SJSA1 (cell line): ENCODE measurements at regions not wholly inside any gene's neighbourhood (a gene's known extent, or its start where the extent isn't known, plus 50 kb on each side); places are given as distances from the start of the nearest gene placed in this dataset.

Experiments used
- DNase-seq, 2 experiments: peaks; one replicate each; pipeline ENCODE4 v3.0.0-alpha.2; 2015 to 2020; ENCODE audit warnings: low spot score in 2 of 2, low read depth in 1 of 2
- H3K27ac ChIP-seq: fragments of 250-450 bp; sonication (Bioruptor Pico); 2 replicates; pipeline ENCODE4 v1.5.1; 2020; ENCODE audit warnings: mild to moderate bottlenecking, moderate library complexity
- H3K27me3 ChIP-seq: fragments of 250-450 bp; sonication (Bioruptor Pico); replicated peaks from 2 replicates; pipeline ENCODE4 v1.5.1; 2020; ENCODE audit warnings: mild to moderate bottlenecking, moderate library complexity
- H3K36me3 ChIP-seq: fragments of 250-450 bp; sonication (Bioruptor Pico); 2 replicates; pipeline ENCODE4 v1.5.1; 2020; ENCODE audit warnings: mild to moderate bottlenecking
- H3K4me1 ChIP-seq: fragments of 250-450 bp; sonication (Bioruptor Pico); replicated peaks from 2 replicates; pipeline ENCODE4 v1.6.1; 2021; ENCODE audit warnings: mild to moderate bottlenecking
- H3K4me3 ChIP-seq: fragments of 250-450 bp; sonication (Bioruptor Pico); 2 replicates; pipeline ENCODE4 v1.5.1; 2020; ENCODE audit warnings: mild to moderate bottlenecking
- H3K9me3 ChIP-seq: fragments of 250-450 bp; sonication (Bioruptor Pico); replicated peaks from 2 replicates; pipeline ENCODE4 v1.5.1; 2020; ENCODE audit warnings: mild to moderate bottlenecking

- Histone ChIP-seq H3K9me3 (no peaks in the 10 kb centered on the region), H3K27me3 (no peaks in the 10 kb centered on the region), H3K4me3 (no peak overlapping the region), H3K27ac (no peak overlapping the region), H3K36me3 (no peaks in the 10 kb centered on the region), H3K4me1 (peaks cover 19% of the 10 kb centered on the region)
- DNase-seq, result no peak
Observed at GRCh38 chr3:181578743-181579142, 133.0 kb upstream of the SOX2 start.

DNA sequence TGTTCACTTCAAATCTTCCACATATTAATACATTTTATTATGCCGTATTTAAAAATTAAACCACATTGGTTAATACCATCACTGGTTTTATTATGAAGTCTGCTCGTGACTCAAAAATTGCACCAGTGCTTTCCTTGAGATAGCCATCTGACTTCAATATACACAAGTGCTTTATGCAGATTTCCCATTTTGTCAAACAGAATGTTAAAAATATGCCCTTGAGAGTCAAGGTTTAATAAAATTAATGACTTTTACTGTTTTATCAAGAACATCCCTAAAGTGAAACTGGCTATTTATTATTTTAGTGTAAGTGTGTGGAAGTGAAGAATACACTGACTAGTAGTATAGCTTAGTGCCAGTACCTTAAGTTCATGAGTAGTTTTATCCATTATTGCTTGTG is 139.3 kb upstream of the SOX2 start:
- H3K4me3 ChIP-seq, result no peak overlapping the region
- no peaks in the 10 kb centered on the region for H3K9me3 ChIP-seq

GRCh38 chr3:181570472-181570871 is 141.3 kb upstream of the SOX2 start:
- Histone ChIP-seq H3K27me3 (no peaks in the 10 kb centered on the region), H3K27ac (no peak overlapping the region), H3K36me3 (no peaks in the 10 kb centered on the region), H3K4me1 (peaks cover 14% of the 10 kb centered on the region), H3K9me3 (no peaks in the 10 kb centered on the region), H3K4me3 (no peak overlapping the region)
- no peak for DNase-seq

More for the DNA sequence above, 139.3 kb upstream of the SOX2 start:
- Histone ChIP-seq H3K27me3 (no peaks in the 10 kb centered on the region), H3K27ac (no peak overlapping the region), H3K36me3 (no peaks in the 10 kb centered on the region), H3K4me1 (peaks cover 12% of the 10 kb centered on the region)
- DNase-seq, result no peak

DNA sequence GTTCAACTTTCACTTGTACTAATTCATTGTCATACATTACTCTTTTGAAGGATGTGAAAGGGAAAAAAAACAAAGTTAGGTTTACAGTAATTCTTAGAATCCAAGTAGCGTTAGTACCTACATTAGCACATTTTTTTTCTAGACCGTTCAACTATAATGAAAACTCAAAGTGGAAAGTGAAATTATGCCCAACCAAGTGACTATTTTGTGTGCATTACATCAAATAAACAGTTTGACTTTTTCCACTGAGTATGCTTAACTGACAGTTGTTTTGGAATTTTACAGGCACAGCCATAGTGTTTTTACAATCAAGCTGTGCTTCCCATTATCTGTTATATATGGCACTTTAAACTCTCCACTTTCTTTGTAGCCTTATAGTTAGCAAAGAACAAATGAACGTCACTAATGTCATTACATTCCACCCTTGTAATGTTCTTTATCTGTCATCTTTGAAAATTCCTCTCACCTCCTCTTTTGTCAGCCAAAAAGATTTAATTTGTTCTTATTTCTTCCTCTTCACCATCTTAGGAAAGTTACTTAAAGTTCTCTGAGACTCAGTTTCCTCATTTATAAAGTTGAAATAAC is 142.3 kb upstream of the SOX2 start:
- DNase-seq, result no peak
- no peaks in the 10 kb centered on the region for H3K27me3 ChIP-seq
- no peak overlapping the region for H3K4me3 ChIP-seq
- H3K36me3 ChIP-seq, result no peaks in the 10 kb centered on the region
- no peaks in the 10 kb centered on the region for H3K9me3 ChIP-seq
- H3K27ac ChIP-seq, result no peak overlapping the region
- peaks cover 17% of the 10 kb centered on the region for H3K4me1 ChIP-seq

GRCh38 chr3:181568693-181569092 is 143.0 kb upstream of the SOX2 start:
- Histone ChIP-seq H3K9me3 (no peaks in the 10 kb centered on the region), H3K4me1 (peaks cover 17% of the 10 kb centered on the region), H3K36me3 (no peaks in the 10 kb centered on the region), H3K27ac (no peak overlapping the region), H3K27me3 (no peaks in the 10 kb centered on the region), H3K4me3 (no peak overlapping the region)
- no peak for DNase-seq

DNA sequence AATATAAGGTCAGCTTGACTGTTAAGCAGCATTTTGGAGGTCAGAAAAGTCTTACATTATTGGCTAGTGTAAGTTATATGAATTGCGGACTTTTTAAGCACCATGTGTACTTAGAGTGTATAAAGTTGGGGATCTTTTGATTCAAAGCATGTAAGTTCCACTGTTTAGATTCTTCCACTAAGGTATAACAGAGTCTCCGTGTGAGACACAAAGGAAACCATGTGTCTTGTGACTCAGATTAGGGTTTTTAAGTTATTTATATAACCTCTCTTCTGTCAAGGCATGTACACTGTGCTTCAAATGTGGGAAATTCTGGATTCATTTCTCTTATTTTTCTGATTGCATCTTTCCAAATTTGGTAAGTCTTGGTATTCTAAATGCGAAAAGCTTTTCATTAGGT is 143.5 kb upstream of the SOX2 start:
- Histone ChIP-seq H3K36me3 (no peaks in the 10 kb centered on the region), H3K4me3 (no peak overlapping the region), H3K9me3 (no peaks in the 10 kb centered on the region), H3K27ac (no peak overlapping the region), H3K27me3 (no peaks in the 10 kb centered on the region), H3K4me1 (peaks cover 17% of the 10 kb centered on the region)
- peak in 1 of 2 experiments; percentile 18 for DNase-seq

DNA sequence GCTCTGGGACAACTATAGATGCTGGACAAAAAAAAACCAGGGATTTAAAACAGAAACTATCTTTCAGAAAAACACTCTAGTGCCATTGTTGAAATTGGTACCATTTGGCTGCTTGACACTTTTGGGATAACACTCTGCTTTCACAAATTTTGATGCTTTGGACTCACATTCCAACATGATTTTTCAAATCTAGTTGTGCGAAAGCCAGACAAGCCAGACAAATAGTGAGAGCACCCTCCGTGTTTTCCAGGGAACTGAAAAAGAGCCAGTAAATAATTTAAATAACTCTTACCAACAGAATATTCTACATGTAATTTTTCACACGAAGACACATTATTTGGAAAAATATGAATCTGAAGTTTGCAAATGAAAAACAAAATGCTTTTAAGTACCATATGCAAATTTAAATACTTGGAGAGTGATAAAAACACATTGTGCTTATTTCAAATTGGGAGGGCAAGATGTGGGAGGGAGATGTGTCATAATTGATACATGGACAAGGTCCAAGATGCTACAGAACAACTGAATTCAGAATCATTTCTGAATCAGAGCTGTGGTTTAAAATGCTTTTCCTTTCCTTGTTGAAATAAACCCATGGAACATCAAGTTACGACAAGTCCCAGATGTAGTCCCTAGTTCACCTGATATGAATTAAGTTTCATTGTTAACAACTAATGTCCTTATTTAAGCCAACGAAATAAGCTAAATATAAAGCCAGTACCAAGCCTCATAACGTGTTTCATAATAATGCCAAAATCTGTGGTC is 144.2 kb upstream of the SOX2 start:
- Histone ChIP-seq H3K27ac (no peak overlapping the region), H3K27me3 (no peaks in the 10 kb centered on the region), H3K4me1 (peaks cover 17% of the 10 kb centered on the region), H3K9me3 (no peaks in the 10 kb centered on the region), H3K4me3 (no peak overlapping the region), H3K36me3 (no peaks in the 10 kb centered on the region)
- DNase-seq, result no peak

DNA sequence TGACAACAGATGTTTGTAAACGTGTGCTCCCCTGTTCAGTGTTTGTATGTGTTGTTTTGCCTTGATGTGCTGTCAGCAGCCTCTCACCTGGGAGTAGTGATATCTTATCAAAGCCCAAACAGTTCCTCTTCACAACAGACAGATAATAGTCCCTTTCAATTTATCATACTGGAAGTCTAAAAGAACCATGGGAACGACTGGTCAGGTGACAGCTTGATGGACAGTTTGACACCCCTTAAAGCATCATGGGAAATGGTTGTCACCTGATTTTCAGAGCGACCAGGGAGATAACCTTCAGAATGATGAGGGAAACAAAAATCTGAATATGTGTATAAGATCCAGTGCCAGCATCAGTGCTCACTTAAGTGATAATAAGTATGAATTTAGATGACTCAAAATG is 146.3 kb upstream of the SOX2 start:
- DNase-seq, result no peak
- Histone ChIP-seq H3K4me3 (no peak overlapping the region), H3K9me3 (no peaks in the 10 kb centered on the region), H3K36me3 (no peaks in the 10 kb centered on the region), H3K27ac (no peak overlapping the region), H3K27me3 (no peaks in the 10 kb centered on the region), H3K4me1 (peaks cover 17% of the 10 kb centered on the region)

DNA sequence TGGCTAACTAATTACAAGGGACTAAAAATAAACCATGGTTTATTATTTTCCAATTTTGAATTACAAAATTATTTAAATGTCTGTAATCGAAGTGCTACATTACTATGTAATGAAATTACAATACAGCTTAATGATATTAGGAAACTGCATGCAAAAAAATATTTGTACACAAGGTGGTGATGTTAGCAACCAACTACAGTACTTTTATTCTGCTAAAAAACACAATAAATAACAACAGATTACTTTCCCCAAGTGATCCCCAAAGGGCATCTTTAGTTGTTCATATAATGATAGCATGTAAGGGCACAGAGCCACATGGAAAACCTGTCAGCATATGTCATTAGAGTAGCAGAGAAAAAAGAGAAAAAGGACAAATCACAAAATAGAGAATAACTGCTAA is 147.5 kb upstream of the SOX2 start:
- DNase-seq, result no peak
- Histone ChIP-seq H3K36me3 (no peaks in the 10 kb centered on the region), H3K27ac (no peak overlapping the region), H3K27me3 (no peaks in the 10 kb centered on the region), H3K9me3 (no peaks in the 10 kb centered on the region), H3K4me1 (peaks cover 17% of the 10 kb centered on the region), H3K4me3 (no peak overlapping the region)

DNA sequence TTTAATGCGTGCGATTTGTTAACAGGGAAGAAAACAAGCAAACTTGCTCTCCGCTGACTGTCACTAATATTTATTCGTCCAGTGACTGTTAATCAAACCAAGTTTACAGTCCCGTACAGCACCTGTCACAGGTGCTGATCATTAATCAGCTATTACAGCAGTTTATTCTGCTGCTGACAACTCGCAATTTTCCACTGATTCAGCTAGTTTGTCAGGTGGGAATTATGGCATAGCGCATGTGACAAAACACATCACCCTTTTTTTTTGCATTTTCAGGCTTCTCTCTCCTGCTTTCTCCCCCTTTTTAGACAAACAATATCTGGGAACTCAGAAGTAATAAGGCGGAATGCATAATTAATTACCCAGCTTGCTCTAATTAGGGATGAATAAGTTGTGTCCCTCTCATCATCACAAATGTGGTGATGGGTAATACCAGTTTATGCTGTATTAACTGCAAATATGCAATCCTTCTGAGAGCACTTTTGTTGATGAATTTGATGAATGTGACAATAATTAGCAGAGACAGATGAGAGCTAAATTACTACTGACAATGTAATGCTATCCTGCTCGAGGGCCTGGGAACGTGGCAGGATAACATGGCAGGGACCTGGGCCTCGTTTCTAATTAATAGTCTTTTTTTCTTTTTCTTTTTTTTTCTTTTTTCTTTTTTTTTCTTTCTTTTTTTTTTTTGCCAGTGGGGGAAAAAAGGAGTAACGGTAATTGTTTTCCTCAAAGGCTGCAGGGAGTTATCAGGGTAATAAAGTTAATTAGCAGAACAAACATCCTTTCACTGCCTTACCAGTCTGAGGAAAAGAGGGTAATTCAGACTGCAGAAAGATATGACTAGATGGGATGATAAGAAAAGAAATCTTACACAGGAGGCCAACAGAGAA is 150.3 kb upstream of the SOX2 start:
- Histone ChIP-seq H3K27me3 (no peaks in the 10 kb centered on the region), H3K4me3 (no peak overlapping the region), H3K27ac (no peak overlapping the region), H3K36me3 (no peaks in the 10 kb centered on the region), H3K9me3 (no peaks in the 10 kb centered on the region), H3K4me1 (peaks cover 3% of the 10 kb centered on the region; the same call in 1 of the 2 replicates)
- no peak for DNase-seq

GRCh38 chr3:181558870-181559269 is 152.9 kb upstream of the SOX2 start:
- Histone ChIP-seq H3K27ac (no peak overlapping the region), H3K4me1 (no peaks in the 10 kb centered on the region), H3K9me3 (no peaks in the 10 kb centered on the region), H3K36me3 (no peaks in the 10 kb centered on the region), H3K4me3 (no peak overlapping the region), H3K27me3 (no peaks in the 10 kb centered on the region)
- no peak for DNase-seq

DNA sequence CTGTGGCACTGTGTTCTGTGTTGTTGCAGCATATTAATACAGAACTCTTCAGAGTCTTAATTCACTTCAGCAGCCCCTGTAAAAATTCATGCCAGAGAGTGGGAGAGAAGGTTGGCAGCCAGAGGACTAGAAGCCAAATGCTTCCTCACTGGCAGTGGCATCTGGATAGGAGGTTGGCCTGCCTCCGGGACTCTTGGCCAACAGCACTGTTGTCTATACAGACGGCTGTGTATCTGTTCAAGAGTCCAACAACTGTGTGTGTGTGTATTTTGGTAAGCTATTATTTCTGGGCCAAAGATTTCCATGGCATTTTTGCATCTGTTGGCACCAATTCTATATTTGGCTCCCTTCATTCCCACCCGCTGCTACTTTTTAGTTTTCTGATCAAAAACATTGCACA is 156.0 kb upstream of the SOX2 start:
- Histone ChIP-seq H3K4me3 (no peak overlapping the region), H3K27me3 (no peaks in the 10 kb centered on the region), H3K27ac (no peak overlapping the region), H3K4me1 (no peaks in the 10 kb centered on the region), H3K9me3 (no peaks in the 10 kb centered on the region), H3K36me3 (no peaks in the 10 kb centered on the region)
- DNase-seq, result no peak

DNA sequence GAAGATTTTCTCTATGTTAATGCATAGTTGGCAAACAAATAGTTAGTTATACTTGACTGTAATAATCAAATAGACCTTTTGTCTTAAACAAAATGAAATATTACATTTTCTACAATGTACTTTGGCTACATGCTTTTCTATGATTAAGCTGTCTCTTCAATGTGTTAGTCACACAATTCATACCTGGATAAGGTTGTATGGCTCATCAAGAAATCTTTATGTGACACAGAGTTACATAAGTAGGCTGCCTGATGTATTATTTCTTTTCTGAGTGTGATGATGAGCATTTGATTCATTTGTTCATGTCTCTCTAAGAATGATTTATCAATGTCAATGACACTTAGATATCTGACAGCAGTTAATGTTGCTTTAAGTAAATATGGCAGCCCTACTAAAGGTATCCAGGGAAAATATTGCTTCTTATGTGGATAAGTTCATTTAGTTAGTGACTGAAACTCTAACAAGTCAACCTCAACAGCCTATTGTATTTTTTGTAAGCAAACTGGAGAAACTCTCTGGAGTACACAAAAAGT is 157.4 kb upstream of the SOX2 start:
- Histone ChIP-seq H3K27ac (no peak overlapping the region), H3K36me3 (no peaks in the 10 kb centered on the region), H3K4me1 (no peaks in the 10 kb centered on the region), H3K27me3 (no peaks in the 10 kb centered on the region), H3K9me3 (no peaks in the 10 kb centered on the region), H3K4me3 (no peak overlapping the region)
- no peak for DNase-seq

DNA sequence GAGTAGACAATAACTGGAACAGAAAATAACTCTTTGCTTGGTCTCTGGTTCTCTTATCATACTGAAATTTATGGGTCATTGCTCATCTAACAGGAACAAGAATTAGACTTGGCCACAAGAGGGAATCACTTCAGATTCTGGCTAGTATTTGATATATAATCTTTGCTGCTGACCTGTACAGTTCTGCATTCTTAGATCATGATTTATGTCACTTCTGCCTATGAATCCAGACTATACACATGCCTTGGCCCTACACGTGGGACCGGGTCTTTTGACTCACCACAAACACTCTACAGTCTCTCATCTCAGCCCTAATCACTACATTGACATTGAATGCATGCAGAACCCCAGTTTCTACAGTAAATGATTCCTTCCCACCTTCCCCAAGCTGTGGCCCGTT is 162.5 kb upstream of the SOX2 start:
- no peak overlapping the region for H3K27ac ChIP-seq
- no peaks in the 10 kb centered on the region for H3K4me1 ChIP-seq
- H3K4me3 ChIP-seq, result no peak overlapping the region
- no peak for DNase-seq
- no peaks in the 10 kb centered on the region for H3K27me3 ChIP-seq
- H3K9me3 ChIP-seq, result no peaks in the 10 kb centered on the region
- H3K36me3 ChIP-seq, result no peaks in the 10 kb centered on the region
